HL-60 (cell line): ENCODE measurements at regions not wholly inside any gene's neighbourhood (a gene's known extent, or its start where the extent isn't known, plus 50 kb on each side); places are given as distances from the start of the nearest gene placed in this dataset.

ENCODE experiments used
- CTCF ChIP-seq: IDR thresholded peaks from one replicate; pipeline ENCODE4 v1.5.1; 2011; ENCODE audit warnings: low read length, control low read depth, inconsistent platforms; ENCODE audit not compliant: insufficient read depth
- TF ChIP-seq, protein P1 (sequence below): IDR thresholded peaks from 2 replicates; pipeline ENCODE4 v1.6.1; 2012; ENCODE audit warnings: low read depth; ENCODE audit not compliant: insufficient replicate concordance

- no peak for TF ChIP-seq CTCF
- TF ChIP-seq, protein P1, sequence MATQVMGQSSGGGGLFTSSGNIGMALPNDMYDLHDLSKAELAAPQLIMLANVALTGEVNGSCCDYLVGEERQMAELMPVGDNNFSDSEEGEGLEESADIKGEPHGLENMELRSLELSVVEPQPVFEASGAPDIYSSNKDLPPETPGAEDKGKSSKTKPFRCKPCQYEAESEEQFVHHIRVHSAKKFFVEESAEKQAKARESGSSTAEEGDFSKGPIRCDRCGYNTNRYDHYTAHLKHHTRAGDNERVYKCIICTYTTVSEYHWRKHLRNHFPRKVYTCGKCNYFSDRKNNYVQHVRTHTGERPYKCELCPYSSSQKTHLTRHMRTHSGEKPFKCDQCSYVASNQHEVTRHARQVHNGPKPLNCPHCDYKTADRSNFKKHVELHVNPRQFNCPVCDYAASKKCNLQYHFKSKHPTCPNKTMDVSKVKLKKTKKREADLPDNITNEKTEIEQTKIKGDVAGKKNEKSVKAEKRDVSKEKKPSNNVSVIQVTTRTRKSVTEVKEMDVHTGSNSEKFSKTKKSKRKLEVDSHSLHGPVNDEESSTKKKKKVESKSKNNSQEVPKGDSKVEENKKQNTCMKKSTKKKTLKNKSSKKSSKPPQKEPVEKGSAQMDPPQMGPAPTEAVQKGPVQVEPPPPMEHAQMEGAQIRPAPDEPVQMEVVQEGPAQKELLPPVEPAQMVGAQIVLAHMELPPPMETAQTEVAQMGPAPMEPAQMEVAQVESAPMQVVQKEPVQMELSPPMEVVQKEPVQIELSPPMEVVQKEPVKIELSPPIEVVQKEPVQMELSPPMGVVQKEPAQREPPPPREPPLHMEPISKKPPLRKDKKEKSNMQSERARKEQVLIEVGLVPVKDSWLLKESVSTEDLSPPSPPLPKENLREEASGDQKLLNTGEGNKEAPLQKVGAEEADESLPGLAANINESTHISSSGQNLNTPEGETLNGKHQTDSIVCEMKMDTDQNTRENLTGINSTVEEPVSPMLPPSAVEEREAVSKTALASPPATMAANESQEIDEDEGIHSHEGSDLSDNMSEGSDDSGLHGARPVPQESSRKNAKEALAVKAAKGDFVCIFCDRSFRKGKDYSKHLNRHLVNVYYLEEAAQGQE, result no peak
Observed at GRCh38 chr6:149132336-149132735, 185.2 kb upstream of the TAB2 start.
